ENCODE measurements at regions not wholly inside any gene's neighbourhood (a gene's known extent, or its start where the extent isn't known, plus 50 kb on each side); places are given as distances from the start of the nearest gene placed in this dataset.

DNA sequence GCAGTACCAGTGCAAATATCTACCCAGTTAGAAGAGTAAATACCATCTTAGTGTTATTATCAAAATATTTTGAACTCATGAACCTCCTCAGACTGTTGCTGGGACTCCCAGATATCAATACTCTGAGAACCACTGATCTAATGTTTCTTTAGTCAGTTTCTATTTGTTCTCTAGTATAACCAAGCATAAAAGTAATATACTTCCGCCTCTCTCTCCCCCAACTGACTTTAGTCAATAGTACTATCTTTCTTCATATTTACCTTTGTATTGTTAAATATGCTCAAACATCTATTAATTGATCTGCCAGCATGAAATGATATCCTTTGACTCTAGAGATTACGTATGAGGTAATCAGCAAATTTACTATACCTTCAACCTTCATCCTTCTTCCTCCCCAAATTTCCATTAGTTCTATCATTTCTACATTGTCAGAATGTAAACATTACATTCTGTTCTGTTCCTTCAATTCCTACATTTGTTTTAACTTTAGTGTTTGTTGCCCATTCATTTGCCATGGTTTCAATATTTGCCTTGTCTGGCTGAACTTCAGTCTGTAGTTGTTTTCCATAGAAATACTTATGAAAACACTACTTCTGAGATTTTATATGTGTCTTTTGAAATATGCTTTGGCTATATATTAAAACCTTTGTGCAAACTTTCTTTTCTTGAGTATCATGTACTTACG lies 192.5 kb upstream of the PDE3A start:
- TF ChIP-seq, protein P1, sequence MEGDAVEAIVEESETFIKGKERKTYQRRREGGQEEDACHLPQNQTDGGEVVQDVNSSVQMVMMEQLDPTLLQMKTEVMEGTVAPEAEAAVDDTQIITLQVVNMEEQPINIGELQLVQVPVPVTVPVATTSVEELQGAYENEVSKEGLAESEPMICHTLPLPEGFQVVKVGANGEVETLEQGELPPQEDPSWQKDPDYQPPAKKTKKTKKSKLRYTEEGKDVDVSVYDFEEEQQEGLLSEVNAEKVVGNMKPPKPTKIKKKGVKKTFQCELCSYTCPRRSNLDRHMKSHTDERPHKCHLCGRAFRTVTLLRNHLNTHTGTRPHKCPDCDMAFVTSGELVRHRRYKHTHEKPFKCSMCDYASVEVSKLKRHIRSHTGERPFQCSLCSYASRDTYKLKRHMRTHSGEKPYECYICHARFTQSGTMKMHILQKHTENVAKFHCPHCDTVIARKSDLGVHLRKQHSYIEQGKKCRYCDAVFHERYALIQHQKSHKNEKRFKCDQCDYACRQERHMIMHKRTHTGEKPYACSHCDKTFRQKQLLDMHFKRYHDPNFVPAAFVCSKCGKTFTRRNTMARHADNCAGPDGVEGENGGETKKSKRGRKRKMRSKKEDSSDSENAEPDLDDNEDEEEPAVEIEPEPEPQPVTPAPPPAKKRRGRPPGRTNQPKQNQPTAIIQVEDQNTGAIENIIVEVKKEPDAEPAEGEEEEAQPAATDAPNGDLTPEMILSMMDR (IDR thresholded peaks at IDR 0.05), result no peak
- TF ChIP-seq POLR2AphosphoS5 (IDR thresholded peaks at IDR 0.05) (no peak), POLR2A (IDR thresholded peaks at IDR 0.05) (no peak)

Measured in suprapubic skin (tissue), 4 donors.